Fibroblast of skin of scalp (primary cell): ENCODE measurements at regions not wholly inside any gene's neighbourhood (a gene's known extent, or its start where the extent isn't known, plus 50 kb on each side); places are given as distances from the start of the nearest gene placed in this dataset.
"Not testable (repeated sequence)": the region's sequence is repeated elsewhere in the genome, so short reads cannot be mapped to it uniquely, and the experiment has no call there.

ENCODE experiments used
- DNase-seq: peaks from one replicate; pipeline ENCODE4 v3.0.0-alpha.2; 2013

- DNase-seq = no peak
Measured at GRCh38 chr6:166719019-166719418, 92.0 kb upstream of the RPS6KA2 start.

- DNase-seq = no peak
Measured at GRCh38 chr6:166718516-166718915, 91.5 kb upstream of the RPS6KA2 start.

- DNase-seq = no peak
Measured at GRCh38 chr6:166716910-166717617, 90.0 kb upstream of the RPS6KA2 start.

- no peak for DNase-seq
Measured at GRCh38 chr6:166715992-166716391, 88.9 kb upstream of the RPS6KA2 start.

- DNase-seq = no peak
Measured at GRCh38 chr6:166715065-166715464, 88.0 kb upstream of the RPS6KA2 start.

GRCh38 chr6:166714581-166714980 lies 87.5 kb upstream of the RPS6KA2 start:
- DNase-seq = no peak

GRCh38 chr6:166714187-166714510 lies 87.1 kb upstream of the RPS6KA2 start:
- no peak for DNase-seq

GRCh38 chr6:166713434-166714186 lies 86.6 kb upstream of the RPS6KA2 start:
- no peak for DNase-seq

- no peak for DNase-seq
Measured at GRCh38 chr6:166712286-166713228, 85.5 kb upstream of the RPS6KA2 start.

- DNase-seq = no peak
Measured at GRCh38 chr6:166710084-166710483, 83.0 kb upstream of the RPS6KA2 start.

- DNase-seq = no peak
Measured at GRCh38 chr6:166708460-166708859, 81.4 kb upstream of the RPS6KA2 start.

GRCh38 chr6:166707045-166707444 lies 80.0 kb upstream of the RPS6KA2 start:
- peak; percentile 27 for DNase-seq

- DNase-seq = no peak
Measured at GRCh38 chr6:166705069-166705468, 78.0 kb upstream of the RPS6KA2 start.

- no peak for DNase-seq
Measured at GRCh38 chr6:166704171-166704570, 77.1 kb upstream of the RPS6KA2 start.

GRCh38 chr6:166703149-166703710 lies 76.2 kb upstream of the RPS6KA2 start:
- no peak for DNase-seq

- not testable (repeated sequence) for DNase-seq
Measured at GRCh38 chr6:166701424-166701823, 74.4 kb upstream of the RPS6KA2 start.

- not testable (repeated sequence) for DNase-seq
Measured at GRCh38 chr6:166700871-166701270, 73.8 kb upstream of the RPS6KA2 start.

GRCh38 chr6:166697113-166697512 lies 70.1 kb upstream of the RPS6KA2 start:
- no peak for DNase-seq

- DNase-seq = no peak
Measured at GRCh38 chr6:166693880-166694279, 66.8 kb upstream of the RPS6KA2 start.

GRCh38 chr6:166692723-166693302 lies 65.8 kb upstream of the RPS6KA2 start:
- no peak for DNase-seq

GRCh38 chr6:166691746-166692145 lies 64.7 kb upstream of the RPS6KA2 start:
- DNase-seq = no peak

- DNase-seq = peak; percentile 23
Measured at GRCh38 chr6:166691199-166691598, 64.1 kb upstream of the RPS6KA2 start.
